CD4-positive, alpha-beta T cell treated with Interleukin-15 for 4 hours (primary cell): ENCODE measurements at regions not wholly inside any gene's neighbourhood (a gene's known extent, or its start where the extent isn't known, plus 50 kb on each side); places are given as distances from the start of the nearest gene placed in this dataset.
"Not testable (repeated sequence)": the region's sequence is repeated elsewhere in the genome, so short reads cannot be mapped to it uniquely, and the experiment has no call there.

Experiments used
- DNase-seq: peaks from one replicate; pipeline ENCODE4 v3.0.0-alpha.2; 2020; ENCODE audit warnings: low spot score

- DNase-seq, result no peak
These were observed 343.0 kb upstream of the NCAM1 start for GRCh38 chr11:112617977-112618826.

- DNase-seq, result no peak
These were observed 342.1 kb upstream of the NCAM1 start for GRCh38 chr11:112619106-112619505.

DNA sequence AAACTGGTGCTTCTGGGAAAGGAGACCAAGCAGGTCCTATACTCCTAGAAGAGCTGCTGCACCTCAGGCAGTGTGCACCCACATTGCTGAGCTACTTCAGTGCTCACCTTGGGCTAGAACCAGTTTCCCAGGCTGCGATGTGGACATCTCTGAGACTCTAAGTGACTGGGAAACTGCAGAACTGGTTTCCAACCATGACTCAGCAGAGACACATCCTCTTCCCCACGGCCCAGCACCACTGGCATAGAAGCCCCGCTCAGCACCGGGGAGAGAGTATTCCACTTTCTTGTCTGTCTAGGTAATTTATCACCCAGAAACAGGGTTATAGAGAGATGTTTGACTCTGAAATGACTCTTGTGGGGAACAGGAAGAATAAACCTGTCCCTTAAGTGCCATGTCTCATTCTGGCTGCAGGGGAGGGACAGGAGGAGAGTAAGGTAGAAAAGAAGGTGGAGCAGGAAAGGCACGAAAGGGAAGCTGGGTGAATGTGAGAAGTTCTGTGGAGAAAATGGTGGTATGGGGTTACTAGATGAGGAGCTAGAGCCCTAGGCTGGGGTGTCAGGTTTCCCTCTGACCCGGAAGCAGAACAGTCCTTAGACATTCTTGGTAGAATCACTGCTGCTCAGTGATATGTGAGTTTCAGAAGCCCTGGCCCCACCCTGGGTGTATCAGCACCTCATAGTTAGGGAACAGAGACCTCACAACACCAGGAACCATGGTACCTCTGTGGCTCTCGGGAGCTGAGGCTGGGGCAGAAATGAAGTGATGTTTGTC, 340.4 kb upstream of the NCAM1 start:
- no peak for DNase-seq

- no peak for DNase-seq
These were observed 338.2 kb upstream of the NCAM1 start for GRCh38 chr11:112623057-112623456.

GRCh38 chr11:112624431-112624830, 336.8 kb upstream of the NCAM1 start:
- no peak for DNase-seq

DNA sequence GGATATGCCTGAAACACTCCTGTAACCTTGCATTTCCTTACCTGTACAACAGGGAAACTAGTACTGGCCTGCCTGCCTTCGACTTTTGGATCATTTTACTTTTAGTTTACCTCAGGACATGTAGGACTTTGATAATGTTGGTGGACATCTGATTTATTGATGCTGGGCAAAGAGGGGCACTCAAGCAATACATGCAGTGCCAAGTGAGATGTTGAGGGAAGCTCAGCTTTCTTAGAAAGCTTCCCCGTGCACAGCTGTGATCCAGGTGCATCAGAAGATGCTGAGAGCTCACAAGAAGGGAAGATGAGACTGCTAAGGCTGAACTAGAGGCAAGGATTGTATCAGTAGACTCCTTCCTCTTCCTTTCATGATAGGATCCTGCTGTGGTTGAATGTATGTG, 336.2 kb upstream of the NCAM1 start:
- DNase-seq, result not testable (repeated sequence)

DNA sequence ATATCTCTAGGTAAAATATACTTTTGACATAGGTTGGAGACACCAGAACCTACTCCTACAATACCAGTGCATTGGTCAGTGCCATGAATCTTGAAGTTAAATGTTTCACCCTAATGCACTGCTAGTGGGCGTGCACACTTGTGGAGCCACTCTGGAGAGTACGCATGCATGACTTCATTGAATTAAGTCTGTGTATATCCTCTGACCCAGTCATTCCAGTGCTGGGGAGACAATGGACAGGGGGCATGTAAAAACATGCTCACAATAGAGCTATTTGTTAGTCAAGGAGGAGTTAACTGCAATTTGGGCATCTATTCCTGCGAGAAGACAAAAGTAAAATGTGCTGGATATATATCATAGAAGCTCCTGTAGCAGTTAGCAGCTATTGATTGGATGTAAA, 335.4 kb upstream of the NCAM1 start:
- DNase-seq, result no peak

DNA sequence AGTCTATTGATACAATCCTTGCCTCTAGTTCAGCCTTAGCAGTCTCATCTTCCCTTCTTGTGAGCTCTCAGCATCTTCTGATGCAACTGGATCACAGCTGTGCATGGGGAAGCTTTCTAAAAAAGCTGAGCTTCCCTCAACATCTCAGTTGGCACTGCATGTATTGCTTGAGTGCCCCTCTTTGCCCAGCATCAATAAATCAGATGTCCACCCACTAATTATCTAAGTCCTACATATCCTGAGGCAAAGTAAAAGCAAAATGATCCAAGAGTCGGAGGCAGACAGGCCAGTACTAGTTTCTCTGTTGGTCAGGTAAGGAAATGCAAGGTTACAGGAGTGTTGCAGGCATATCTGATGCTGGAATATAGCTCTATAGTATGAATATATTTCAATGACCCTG, 334.5 kb upstream of the NCAM1 start:
- DNase-seq, result no peak

DNA sequence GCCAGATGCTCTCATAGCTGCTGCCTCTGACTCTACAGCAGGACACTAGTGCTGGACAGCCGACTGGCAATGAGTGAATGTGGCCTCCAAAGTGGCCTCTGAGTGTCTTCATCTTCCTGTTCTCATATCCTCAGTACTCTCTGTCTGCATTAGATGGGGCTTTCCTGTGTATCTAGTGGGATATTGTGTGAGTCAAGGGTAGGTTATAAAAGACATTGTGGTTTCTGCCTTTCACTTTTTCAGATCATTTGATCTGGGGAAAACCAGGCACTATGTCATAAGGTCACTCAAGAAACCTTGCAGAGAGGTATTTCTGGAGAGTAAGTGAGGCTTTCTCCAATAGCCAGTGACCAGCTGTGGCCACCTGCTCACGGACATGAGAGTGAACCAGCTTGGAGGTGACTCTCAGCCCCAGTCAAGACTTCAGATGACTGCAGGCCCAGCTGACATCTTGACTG, 333.6 kb upstream of the NCAM1 start:
- DNase-seq, result no peak

- DNase-seq, result no peak
These were observed 332.5 kb upstream of the NCAM1 start for GRCh38 chr11:112628676-112629075.

GRCh38 chr11:112630496-112630895, 330.7 kb upstream of the NCAM1 start:
- no peak for DNase-seq

DNA sequence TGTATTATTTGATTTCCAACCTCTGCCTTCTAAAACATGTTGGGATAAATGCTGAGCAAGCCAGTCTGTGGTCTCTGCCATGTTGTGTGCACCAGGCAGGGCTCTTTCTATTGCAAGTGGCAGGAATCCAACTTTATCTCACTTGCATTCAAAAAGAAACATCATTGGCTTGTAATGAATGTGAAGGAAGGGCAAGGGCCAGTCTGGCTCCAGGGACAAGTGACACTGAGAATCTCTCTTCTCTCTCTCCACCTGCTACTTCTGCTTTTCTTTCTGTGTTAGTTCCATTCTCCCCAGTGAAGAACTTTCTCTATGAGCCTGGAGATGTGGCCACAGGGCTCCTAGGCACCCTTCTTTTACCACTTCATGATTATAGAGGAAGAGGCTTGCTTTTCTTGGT, 329.9 kb upstream of the NCAM1 start:
- DNase-seq, result no peak

DNA sequence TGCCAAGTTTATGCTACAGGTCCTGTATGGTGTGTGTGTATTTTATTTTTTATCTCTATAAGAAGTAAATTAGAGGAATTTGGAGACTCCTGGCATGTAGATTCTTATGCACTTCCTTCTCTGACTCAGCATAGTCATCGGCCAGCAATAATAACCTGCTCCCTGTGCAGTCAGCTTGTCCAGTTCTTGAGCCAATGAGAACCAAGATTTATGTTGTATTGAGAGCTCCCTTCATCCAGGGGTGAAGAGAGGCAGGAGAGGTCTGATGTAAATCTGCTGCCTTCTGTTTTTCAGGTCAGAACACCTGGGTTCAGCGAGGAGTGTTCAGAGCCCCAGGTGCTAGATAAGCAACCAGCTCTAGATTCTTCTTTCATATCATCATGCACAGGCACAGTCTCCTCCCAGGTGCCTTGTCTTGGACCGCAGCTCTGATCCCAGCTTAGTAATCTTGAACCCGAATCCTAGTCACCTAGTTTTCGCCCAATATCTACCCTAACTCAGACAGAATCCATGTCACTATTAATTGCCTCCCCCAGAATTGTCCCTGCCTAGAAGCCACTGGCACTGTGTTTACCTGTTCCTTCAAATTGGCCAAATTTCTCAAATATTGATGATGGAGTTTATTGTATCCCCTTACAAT, 328.2 kb upstream of the NCAM1 start:
- DNase-seq, result no peak

DNA sequence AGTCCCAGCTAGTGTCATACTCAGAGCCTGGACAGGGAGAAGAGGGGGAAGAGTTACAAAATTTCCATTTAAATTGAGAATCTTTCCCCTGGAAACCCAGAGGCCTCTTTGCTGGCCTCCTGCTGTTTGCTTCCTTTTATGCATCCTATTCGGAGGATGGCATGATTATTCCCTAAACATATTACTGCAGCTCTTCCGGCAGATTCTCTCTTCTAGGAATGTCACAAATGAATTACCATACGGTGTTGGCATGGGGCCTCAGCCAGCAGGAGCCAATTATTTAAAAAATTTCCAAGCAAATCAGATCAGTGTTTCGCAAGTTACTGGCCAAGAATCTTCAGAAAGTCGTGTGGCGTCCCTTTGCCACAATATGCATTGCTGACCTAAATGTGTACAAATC, 326.7 kb upstream of the NCAM1 start:
- DNase-seq, result no peak

DNA sequence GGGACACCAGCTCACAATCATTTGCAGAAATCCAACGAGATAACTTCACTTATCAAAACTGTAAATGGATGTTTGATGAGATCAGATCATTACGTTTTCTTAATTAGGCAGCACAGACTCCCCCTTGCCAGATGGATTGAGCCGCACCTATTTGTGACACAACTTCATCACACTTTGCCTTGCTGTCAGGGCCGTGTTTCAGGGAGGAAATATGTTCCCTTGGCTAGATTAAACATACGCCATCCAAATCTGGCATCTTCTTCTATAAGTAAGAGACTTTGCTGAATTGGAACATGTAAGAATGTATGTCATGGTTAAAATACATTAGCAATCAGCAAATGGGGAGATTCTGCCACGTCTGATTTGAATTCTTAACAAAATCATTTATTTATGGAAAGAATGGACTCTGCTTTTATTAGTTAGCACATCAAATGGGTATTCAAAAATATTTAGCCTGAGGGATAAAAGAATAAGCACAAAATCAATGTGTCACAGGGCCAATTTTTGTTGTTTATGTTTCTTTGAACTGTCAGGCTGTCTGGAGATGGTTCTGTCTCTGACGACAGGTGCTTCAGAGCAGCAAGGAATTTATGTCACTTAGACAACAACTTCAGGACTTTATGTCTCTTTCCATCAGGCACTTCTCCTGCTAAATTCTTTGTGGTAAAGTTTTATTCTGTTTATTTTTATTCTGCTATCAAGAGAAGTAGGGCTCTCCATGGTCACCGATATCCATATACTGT, 326.1 kb upstream of the NCAM1 start:
- DNase-seq, result no peak

- no peak for DNase-seq
These were observed 324.1 kb upstream of the NCAM1 start for GRCh38 chr11:112637076-112637475.

GRCh38 chr11:112637876-112638275, 323.3 kb upstream of the NCAM1 start:
- DNase-seq, result no peak

DNA sequence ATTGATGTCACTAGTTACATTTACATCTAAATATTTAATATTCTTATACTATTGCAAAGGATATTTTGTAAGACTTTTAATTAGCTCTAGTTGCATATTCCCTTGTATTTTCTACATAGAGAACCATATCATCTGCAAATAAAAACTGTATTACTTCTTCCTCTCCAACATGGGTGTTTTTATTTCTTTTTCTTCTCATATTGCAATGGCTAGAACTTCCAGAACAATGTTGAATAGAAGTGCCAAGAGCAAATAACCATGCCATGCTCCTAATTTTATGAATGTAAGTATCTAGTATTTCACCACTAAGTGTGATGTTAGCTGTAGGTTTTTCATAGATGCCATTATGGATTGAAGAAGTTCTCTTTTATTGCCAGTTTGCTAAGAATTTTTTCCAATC, 321.8 kb upstream of the NCAM1 start:
- DNase-seq, result no peak

- DNase-seq, result no peak
These were observed 317.8 kb upstream of the NCAM1 start for GRCh38 chr11:112643416-112643815.

- no peak for DNase-seq
These were observed 316.6 kb upstream of the NCAM1 start for GRCh38 chr11:112644410-112645131.

- no peak for DNase-seq
These were observed 311.4 kb upstream of the NCAM1 start for GRCh38 chr11:112649856-112650255.
